Activated T-cell treated with anti-CD3 and anti-CD28 coated beads, Interleukin-2, amount 50 U/mL, for 72 hours (primary cell): ENCODE measurements at regions not wholly inside any gene's neighbourhood (a gene's known extent, or its start where the extent isn't known, plus 50 kb on each side); places are given as distances from the start of the nearest gene placed in this dataset.

Source experiments
- ATAC-seq, 2 donors: fragments of 150-1000 bp; cut with Tn5 transposase; replicated peaks in 1 of 2; 2 replicates each; pipeline ENCODE4 v1.10.0; 2021; ENCODE audit warnings: moderate library complexity in 2 of 2, mild to moderate bottlenecking in 1 of 2
- DNase-seq, 2 donors: peaks; one replicate each; pipeline ENCODE4 v3.0.0; 2021 to 2022; ENCODE audit warnings: mixed read lengths in 1 of 2
- H3K27ac Mint-ChIP-seq: one replicate; pipeline ENCODE4 v1.8.0; 2022; ENCODE audit warnings: mild to moderate bottlenecking, moderate library complexity, mixed read lengths
- H3K27me3 Mint-ChIP-seq: one replicate; pipeline ENCODE4 v1.8.0; 2022; ENCODE audit warnings: low read depth, mixed read lengths
- H3K36me3 Mint-ChIP-seq, 2 donors: one replicate each; pipeline ENCODE4 v1.8.0; 2022; ENCODE audit warnings: mixed read lengths in 2 of 2, mild to moderate bottlenecking in 1 of 2; ENCODE audit not compliant: insufficient read depth in 2 of 2
- H3K4me1 Mint-ChIP-seq: one replicate; pipeline ENCODE4 v1.8.0; 2022; ENCODE audit warnings: low read depth, mixed read lengths
- H3K4me3 Mint-ChIP-seq, 2 donors: one replicate each; pipeline ENCODE4 v1.8.0; 2022; ENCODE audit warnings: mild to moderate bottlenecking in 2 of 2, mixed read lengths in 2 of 2, moderate library complexity in 2 of 2
- H3K9me3 Mint-ChIP-seq, 2 donors: one replicate each; pipeline ENCODE4 v1.8.0; 2022; ENCODE audit warnings: mixed read lengths in 2 of 2

DNA sequence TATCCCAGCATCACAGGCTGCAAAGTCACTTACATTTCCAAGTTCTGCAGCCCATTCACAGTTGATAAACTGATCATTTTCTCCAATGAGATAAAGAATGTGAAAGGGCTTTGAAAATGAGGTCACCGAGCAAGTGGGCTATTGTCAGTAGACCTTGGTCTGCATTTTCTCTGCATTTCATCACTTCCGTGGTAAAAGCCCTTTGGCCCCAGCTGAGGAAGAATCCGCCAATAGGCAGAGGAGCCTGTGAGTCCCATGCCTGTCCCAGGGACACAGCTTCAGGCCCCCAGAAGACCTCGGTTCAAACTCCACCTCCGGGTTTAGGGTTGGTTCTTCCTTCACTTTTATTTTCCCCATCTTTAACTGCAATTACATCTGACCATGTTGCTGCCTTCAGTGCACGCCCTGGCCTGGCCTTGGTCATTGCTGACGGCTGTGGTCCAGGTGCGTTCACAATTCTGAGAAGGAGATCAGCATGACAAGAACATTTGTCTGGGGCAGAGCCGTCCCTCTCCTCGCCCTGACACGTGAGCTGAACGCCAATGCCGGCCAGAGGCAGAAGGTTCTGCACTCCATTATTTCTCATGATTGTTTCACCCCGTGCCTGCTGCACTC lies 292.5 kb downstream of the TCERG1L start:
- H3K9me3 Mint-ChIP-seq: no peaks in the 10 kb centered on the region
- H3K4me3 Mint-ChIP-seq: no peak overlapping the region
- H3K27me3 Mint-ChIP-seq: no peaks in the 10 kb centered on the region
- ATAC-seq (no peak), DNase-seq (no peak)
- H3K36me3 Mint-ChIP-seq: no peaks in the 10 kb centered on the region
- no peaks in the 10 kb centered on the region for H3K4me1 Mint-ChIP-seq
- H3K27ac Mint-ChIP-seq: no peak overlapping the region

DNA sequence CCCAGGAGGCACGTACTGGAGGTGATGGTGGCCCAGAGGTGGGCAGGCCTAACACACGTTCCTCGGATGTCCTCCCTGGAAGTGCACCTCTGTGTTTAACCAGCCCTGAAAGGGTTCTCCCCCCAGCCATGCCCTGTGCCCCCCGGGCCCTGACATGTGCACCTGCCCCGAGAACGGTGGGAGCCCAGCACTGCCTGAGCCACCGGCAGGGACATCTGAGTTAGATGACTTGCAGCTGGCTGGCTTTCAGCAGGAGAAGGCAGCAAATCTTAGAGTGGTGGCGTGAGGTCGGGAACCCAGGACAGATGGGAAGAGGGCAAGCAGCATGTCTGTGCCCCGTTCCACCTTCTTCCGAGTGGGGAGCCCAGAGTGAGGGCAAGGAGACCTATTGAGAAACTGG lies 291.8 kb downstream of the TCERG1L start:
- H3K36me3 Mint-ChIP-seq: no peaks in the 10 kb centered on the region
- no peak overlapping the region for H3K27ac Mint-ChIP-seq
- ATAC-seq (no peak), DNase-seq (no peak)
- no peaks in the 10 kb centered on the region for H3K4me1 Mint-ChIP-seq
- H3K27me3 Mint-ChIP-seq: no peaks in the 10 kb centered on the region
- H3K4me3 Mint-ChIP-seq: no peak overlapping the region
- no peaks in the 10 kb centered on the region for H3K9me3 Mint-ChIP-seq

DNA sequence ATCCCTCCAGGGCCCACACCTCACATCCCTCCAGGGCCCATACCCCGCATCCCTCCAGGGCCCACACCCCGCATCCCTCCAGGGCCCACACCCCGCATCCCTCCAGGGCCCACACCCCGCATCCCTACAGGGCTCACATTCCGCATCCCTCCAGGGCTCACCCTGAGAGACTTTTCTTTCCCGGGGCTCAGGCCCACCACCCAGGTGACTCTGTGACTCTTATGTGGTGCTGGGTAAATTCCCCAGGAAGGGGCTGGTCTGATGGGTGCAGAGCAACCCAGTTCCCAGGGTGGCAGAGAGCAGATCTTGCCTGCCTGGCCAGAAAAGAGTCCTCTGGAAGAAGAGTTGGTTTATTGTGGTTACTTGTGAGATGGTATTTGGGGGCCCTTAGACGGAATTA lies 290.7 kb downstream of the TCERG1L start:
- no peaks in the 10 kb centered on the region for H3K27me3 Mint-ChIP-seq
- no peak for ATAC-seq
- H3K4me1 Mint-ChIP-seq: no peaks in the 10 kb centered on the region
- H3K36me3 Mint-ChIP-seq: no peaks in the 10 kb centered on the region
- no peak overlapping the region for H3K4me3 Mint-ChIP-seq
- no peaks in the 10 kb centered on the region for H3K9me3 Mint-ChIP-seq
- no peak for DNase-seq
- H3K27ac Mint-ChIP-seq: no peak overlapping the region

DNA sequence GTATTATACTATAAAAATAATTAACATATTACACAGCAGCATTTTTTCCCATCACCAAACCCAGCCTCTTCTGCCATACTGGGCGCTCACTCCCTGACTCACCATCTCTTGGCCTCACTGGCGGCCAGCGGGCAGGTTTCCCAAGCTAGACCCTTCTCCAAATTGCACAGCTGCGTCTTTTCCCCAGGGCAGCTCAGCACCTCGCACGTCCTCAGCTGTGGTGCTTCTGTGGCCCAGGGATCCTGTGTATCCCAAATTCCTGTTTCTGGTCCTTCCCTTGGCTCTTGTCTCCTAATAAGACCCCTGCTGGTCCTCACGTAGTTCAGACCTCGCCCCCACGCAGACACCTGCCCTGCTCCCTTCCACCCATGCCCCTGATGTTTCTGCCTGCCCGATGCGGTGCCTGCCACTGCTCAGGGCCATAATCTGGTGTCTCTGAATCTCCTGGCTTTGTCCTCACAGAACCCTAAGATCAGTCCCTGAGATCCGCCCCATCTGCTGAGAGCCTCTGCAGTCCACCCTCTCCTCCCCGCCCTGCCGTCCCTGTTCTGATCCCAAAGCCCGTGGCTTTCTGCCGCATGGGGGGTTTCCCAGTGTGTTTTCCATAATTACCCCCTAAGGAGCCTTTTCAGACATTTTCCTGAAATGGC lies 290.1 kb downstream of the TCERG1L start:
- Mint-ChIP-seq H3K36me3 (no peaks in the 10 kb centered on the region), H3K9me3 (no peaks in the 10 kb centered on the region), H3K27ac (no peak overlapping the region), H3K4me3 (no peak overlapping the region), H3K4me1 (no peaks in the 10 kb centered on the region), H3K27me3 (no peaks in the 10 kb centered on the region)
- DNase-seq (no peak), ATAC-seq (no peak)

DNA sequence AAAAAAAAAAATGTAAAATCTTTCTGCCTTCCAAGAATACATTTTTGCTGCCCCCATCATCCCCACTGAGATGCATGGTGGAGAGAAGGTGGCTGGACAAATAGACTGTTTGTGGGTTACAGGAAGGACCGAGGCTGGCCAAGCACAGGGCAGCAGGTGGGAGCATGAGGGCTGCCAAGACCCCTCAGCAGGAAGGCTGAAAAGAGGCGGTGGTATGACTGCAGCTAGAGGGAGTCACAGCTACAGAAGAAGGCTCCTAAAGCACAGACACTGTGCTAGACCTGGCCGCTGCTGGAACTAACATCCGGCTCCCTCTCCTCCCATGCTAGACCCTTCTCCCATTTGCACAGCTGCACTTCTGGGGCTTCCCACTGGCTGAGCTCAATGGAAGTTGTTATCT lies 289.6 kb downstream of the TCERG1L start:
- Mint-ChIP-seq H3K36me3 (no peaks in the 10 kb centered on the region), H3K4me3 (no peak overlapping the region), H3K9me3 (no peaks in the 10 kb centered on the region), H3K27ac (no peak overlapping the region), H3K27me3 (no peaks in the 10 kb centered on the region), H3K4me1 (no peaks in the 10 kb centered on the region)
- no peak for ATAC-seq
- DNase-seq: no peak

DNA sequence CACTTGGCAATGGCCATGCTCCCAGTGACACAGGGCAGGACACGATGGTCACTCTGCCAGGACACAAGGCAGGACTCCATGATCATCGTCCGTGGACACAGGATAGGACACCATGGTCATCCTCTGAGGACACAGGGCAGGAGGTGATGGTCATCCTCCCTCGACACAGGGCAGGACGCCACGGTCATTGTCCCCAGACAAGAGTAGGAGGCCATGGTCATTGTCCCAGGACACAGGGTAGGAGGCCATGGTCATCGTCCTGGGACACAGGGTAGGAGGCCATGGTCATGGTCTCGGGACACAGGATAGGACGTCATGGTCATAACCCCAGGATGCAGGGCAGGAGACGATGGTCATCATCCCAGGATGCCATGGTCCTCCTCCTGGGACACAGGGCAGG lies 289.2 kb downstream of the TCERG1L start:
- H3K27ac Mint-ChIP-seq: no peak overlapping the region
- no peaks in the 10 kb centered on the region for H3K4me1 Mint-ChIP-seq
- no peak overlapping the region for H3K4me3 Mint-ChIP-seq
- no peaks in the 10 kb centered on the region for H3K9me3 Mint-ChIP-seq
- no peaks in the 10 kb centered on the region for H3K36me3 Mint-ChIP-seq
- DNase-seq: no peak
- ATAC-seq: no peak
- H3K27me3 Mint-ChIP-seq: no peaks in the 10 kb centered on the region

DNA sequence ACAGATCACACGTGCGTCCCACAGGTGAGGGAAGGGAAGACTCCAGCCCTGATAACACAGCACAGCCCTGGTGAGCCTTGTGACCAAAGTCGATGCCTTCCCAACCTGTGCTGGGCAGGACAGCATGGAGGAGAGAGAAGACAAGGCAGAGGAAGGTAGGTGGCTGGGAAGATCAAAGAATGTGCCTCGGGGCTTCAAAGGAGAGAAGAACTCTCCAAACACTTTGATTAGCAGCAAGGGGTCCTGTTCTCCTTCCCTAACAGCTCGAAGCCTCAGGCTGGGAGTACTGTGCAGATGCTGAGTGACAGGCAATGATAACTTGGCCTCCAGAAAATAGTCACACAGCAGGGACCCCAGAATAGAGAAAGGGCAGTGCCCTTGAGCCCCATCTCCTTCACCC lies 288.5 kb downstream of the TCERG1L start:
- DNase-seq: no peak
- Mint-ChIP-seq H3K9me3 (no peaks in the 10 kb centered on the region), H3K4me1 (no peaks in the 10 kb centered on the region), H3K27ac (no peak overlapping the region), H3K27me3 (no peaks in the 10 kb centered on the region), H3K4me3 (no peak overlapping the region), H3K36me3 (no peaks in the 10 kb centered on the region)
- ATAC-seq: no peak

DNA sequence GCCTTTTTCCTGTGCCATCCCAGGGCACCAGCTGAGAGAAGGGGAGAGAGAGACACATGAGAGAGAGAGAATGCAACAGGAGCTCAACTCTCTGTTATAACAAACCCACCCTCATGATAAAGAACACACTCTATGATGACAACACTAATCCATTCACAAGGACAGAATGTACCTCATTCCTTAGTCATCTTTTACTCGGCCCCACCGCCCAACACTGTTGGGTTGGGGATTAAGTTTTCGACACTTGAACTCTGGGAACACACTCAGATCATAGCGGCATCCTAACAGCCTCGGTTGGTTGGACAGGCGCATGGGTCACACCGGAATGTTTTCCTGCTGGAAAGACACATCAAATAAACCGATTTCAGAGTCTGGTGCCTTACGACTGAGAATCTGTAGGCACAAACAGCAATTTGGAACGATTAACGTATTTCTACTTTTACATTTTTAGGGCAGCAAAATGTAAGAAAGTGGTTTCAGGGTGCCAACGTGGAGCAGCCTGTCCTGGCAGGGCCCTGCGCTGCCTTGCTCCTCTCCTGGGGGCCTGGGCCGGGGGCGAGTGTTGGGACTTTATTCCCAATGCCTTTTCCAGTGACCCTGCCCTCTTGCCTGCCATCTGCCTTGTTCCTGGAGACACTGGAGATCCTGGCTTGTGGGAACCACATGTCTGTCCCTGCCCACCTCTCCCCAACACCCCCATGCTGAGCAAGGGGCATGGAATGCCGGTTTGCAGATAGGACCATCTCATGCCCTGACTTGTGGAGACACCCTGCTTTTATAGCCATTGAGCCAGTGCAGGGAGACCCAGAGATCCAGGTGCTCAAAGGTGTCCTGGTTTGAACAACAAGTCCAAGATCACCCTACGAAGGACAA lies 287.0 kb downstream of the TCERG1L start:
- Mint-ChIP-seq H3K27ac (no peak overlapping the region), H3K9me3 (no peaks in the 10 kb centered on the region), H3K4me1 (no peaks in the 10 kb centered on the region), H3K36me3 (no peaks in the 10 kb centered on the region), H3K27me3 (no peaks in the 10 kb centered on the region), H3K4me3 (no peak overlapping the region)
- no peak for DNase-seq
- ATAC-seq: no peak

DNA sequence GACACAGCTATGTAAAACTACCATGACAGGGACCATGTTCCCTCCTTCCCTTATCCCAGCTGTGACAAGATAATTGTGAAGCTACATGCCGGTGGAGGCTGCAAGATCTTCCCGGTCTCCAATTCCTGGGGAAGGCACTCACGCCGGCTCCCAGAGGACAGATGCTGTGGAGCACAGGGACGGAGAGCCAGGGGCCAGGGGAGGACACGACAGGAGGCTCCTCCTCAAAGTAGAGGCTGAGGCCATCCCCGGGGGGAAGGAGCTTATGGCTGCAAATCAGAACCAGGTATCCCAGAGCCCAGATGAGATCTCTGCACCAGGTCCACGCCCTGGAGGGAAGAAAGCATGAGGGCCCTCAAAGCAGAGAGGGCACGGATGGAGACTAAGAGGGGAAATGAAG lies 286.2 kb downstream of the TCERG1L start:
- no peaks in the 10 kb centered on the region for H3K27me3 Mint-ChIP-seq
- H3K27ac Mint-ChIP-seq: no peak overlapping the region
- H3K4me1 Mint-ChIP-seq: no peaks in the 10 kb centered on the region
- no peaks in the 10 kb centered on the region for H3K36me3 Mint-ChIP-seq
- no peak for ATAC-seq
- no peaks in the 10 kb centered on the region for H3K9me3 Mint-ChIP-seq
- no peak for DNase-seq
- no peak overlapping the region for H3K4me3 Mint-ChIP-seq

DNA sequence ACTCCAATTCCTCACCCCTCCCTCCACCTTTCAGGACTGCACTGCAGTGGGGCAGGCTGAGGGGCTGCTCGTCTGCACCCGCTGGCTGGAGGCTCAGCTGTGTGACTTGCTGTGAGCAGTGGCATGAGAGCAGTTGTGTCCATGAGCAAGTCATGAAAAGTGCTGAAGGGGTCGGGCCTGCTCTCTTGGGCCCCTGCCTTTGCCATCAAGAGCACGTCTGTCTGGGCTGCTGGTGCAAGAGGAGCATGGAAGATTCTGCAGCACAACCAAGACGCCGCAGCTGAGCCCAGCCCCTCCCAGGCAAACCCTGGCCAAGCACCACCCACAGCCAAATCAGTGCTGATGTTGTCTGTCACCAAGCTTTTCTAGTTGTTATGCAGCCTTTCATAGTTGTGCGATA lies 284.3 kb downstream of the TCERG1L start:
- Mint-ChIP-seq H3K4me1 (no peaks in the 10 kb centered on the region), H3K27ac (no peak overlapping the region), H3K4me3 (no peak overlapping the region), H3K36me3 (no peaks in the 10 kb centered on the region), H3K9me3 (no peaks in the 10 kb centered on the region), H3K27me3 (no peaks in the 10 kb centered on the region)
- DNase-seq (no peak), ATAC-seq (no peak)

DNA sequence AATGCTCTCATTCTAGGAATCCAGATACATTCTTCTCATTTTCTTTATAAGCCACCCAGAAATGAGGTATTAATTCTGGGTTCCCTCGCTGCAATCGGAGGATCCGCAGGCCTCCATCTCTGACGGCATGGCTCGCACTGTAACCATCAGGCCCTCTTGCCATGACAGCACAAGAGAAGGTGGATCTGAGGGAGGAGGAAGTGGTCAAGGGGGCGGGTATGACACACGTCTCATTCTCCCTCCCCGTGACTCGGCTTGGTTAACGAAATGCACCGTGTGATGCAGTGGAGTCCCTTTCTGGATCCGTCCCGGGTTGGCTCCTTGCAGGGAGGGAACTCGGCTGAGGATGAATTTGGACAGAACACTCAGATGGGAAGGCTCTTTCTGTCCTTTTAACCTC lies 280.2 kb downstream of the TCERG1L start:
- no peak overlapping the region for H3K4me3 Mint-ChIP-seq
- no peak overlapping the region for H3K27ac Mint-ChIP-seq
- H3K27me3 Mint-ChIP-seq: no peaks in the 10 kb centered on the region
- no peaks in the 10 kb centered on the region for H3K9me3 Mint-ChIP-seq
- H3K36me3 Mint-ChIP-seq: no peaks in the 10 kb centered on the region
- ATAC-seq (no peak), DNase-seq (peak in 1 of 2 donors; percentile 4)
- no peaks in the 10 kb centered on the region for H3K4me1 Mint-ChIP-seq

DNA sequence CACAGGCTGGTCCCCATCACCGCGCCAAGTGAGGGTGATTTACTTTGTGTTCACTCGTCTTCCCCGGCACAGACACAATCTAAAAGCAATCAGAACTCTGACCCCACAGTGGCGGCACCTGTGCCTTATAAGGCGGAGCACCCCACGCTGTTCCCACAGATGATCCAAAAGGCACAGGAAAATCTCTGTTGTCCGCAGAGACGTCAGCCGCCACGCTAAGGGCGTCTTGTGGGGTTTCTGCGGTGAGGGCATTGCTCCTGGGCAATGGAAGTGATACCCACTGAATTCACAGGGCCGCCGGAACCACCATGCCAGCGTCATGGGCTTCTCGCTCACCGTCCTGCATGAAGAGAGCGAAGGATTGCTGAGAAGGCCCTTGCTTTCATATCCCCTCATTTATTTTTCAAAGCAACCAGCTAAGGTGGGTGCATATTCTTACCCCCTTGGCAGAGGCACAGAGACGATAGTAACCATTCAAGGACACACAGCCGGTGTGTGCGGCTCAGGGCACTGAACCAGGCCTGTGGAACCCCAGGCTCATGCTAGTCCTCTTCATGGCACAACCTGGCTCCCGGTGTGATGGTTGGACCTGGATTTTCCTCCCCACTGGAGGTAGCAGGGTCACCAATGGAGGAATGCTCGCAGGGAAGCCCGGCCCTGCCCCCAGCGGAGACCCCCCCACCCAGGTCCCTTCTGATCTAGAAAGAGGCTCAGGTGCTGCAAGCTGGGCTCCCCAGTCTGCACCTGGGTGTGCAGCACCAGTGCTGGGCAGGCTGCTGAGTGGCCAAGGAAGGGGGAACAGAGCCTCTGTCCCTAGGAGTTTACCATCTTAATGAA lies 279.0 kb downstream of the TCERG1L start:
- Mint-ChIP-seq H3K27ac (no peak overlapping the region), H3K36me3 (no peaks in the 10 kb centered on the region), H3K9me3 (no peaks in the 10 kb centered on the region), H3K4me3 (no peak overlapping the region), H3K4me1 (no peaks in the 10 kb centered on the region), H3K27me3 (no peaks in the 10 kb centered on the region)
- no peak for DNase-seq
- ATAC-seq: no peak
